ENCODE measurements at regions not wholly inside any gene's neighbourhood (a gene's known extent, or its start where the extent isn't known, plus 50 kb on each side); places are given as distances from the start of the nearest gene placed in this dataset.

DNA sequence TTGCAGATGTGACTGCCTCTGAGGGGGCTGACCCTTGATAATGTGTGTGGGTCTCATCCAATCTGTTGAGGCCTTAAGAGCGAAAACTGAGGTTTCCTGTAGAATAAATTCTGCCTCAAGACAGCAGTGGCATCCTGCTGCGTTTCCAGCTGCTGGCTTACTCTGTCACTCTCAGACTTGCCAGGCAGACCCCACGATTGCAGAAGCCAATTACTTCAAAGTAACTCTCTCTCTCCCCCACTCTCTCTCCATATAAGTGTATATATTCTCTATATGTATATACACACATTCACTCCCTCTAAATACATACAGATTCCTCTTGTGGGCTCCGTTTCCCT lies 152.5 kb upstream of the ALKAL2 start:
- TF ChIP-seq, protein P1, sequence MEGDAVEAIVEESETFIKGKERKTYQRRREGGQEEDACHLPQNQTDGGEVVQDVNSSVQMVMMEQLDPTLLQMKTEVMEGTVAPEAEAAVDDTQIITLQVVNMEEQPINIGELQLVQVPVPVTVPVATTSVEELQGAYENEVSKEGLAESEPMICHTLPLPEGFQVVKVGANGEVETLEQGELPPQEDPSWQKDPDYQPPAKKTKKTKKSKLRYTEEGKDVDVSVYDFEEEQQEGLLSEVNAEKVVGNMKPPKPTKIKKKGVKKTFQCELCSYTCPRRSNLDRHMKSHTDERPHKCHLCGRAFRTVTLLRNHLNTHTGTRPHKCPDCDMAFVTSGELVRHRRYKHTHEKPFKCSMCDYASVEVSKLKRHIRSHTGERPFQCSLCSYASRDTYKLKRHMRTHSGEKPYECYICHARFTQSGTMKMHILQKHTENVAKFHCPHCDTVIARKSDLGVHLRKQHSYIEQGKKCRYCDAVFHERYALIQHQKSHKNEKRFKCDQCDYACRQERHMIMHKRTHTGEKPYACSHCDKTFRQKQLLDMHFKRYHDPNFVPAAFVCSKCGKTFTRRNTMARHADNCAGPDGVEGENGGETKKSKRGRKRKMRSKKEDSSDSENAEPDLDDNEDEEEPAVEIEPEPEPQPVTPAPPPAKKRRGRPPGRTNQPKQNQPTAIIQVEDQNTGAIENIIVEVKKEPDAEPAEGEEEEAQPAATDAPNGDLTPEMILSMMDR (conservative IDR thresholded peaks at IDR 0.05; ENCODE audit: low read depth), result no peak
- ChIA-PET POLR2A (ENCODE audit: low non-redundant PET) (no interaction called here), CTCF (no interaction called here)
- no peak for DNase-seq (ENCODE audit: low spot score)
- no peak overlapping the region for H3K27ac ChIP-seq

GRCh38 chr2:439556-440402 lies 151.9 kb upstream of the ALKAL2 start:
- TF ChIP-seq, protein P1 (conservative IDR thresholded peaks at IDR 0.05; ENCODE audit: low read depth), result no peak
- ChIA-PET POLR2A (ENCODE audit: low non-redundant PET) (no interaction called here), CTCF (no interaction called here)
- no peak for DNase-seq (ENCODE audit: low spot score)
- H3K27ac ChIP-seq, result no peak overlapping the region

GRCh38 chr2:439077-439476 lies 151.2 kb upstream of the ALKAL2 start:
- TF ChIP-seq, protein P1 (conservative IDR thresholded peaks at IDR 0.05; ENCODE audit: low read depth), result no peak
- CTCF ChIA-PET, result interaction anchor here (0.6 kb wide), 1 partner anchor 80 kb away, joined by 3 read pairs; no protein-coding TSS in a partner anchor
- H3K27ac ChIP-seq, result no peak overlapping the region
- DNase-seq (ENCODE audit: low spot score), result no peak
- POLR2A ChIA-PET (ENCODE audit: low non-redundant PET), result no interaction called here

- TF ChIP-seq, protein P1 (conservative IDR thresholded peaks at IDR 0.05; ENCODE audit: low read depth), result no peak
- ChIA-PET CTCF (interaction anchor here (0.5 kb wide), 1 partner anchor 276 kb away, joined by 4 read pairs; no protein-coding TSS in a partner anchor), POLR2A (ENCODE audit: low non-redundant PET) (no interaction called here)
- DNase-seq (ENCODE audit: low spot score), result peak; percentile 56
- no peak overlapping the region for H3K27ac ChIP-seq
These were observed 150.0 kb upstream of the ALKAL2 start for GRCh38 chr2:437756-438393.

DNA sequence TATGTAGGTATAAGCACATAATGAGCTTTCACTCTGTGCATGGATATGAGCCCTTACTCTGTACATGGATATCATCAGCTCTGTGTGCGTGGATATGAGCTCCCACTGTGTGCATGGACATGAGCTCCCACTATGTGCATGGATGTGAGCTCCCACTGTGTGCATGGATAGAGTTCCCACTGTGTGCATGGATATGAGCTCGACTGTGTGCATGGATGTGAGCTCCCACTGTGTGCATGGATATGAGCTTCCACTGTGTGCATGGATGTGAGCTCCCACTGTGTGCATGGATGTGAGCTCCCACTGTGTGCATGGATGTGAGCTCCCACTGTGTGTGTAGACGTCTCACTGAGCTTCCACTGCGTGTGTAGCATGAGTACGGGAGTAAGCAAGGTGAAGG lies 149.3 kb upstream of the ALKAL2 start:
- CTCF ChIA-PET, result interaction anchor here (0.5 to 0.7 kb wide), 2 partner anchors 184 to 275 kb away, joined by 3 to 4 read pairs; no protein-coding TSS in a partner anchor
- no peak overlapping the region for H3K27ac ChIP-seq
- TF ChIP-seq, protein P1 (conservative IDR thresholded peaks at IDR 0.05; ENCODE audit: low read depth), result no peak
- POLR2A ChIA-PET (ENCODE audit: low non-redundant PET), result no interaction called here
- DNase-seq (ENCODE audit: low spot score), result no peak

- no peak for DNase-seq (ENCODE audit: low spot score)
- TF ChIP-seq, protein P1 (conservative IDR thresholded peaks at IDR 0.05; ENCODE audit: low read depth), result no peak
- H3K27ac ChIP-seq, result no peak overlapping the region
- POLR2A ChIA-PET (ENCODE audit: low non-redundant PET), result no interaction called here
- CTCF ChIA-PET, result no interaction called here
These were observed 148.3 kb upstream of the ALKAL2 start for GRCh38 chr2:436205-436604.
